ENCODE measurements at regions not wholly inside any gene's neighbourhood (a gene's known extent, or its start where the extent isn't known, plus 50 kb on each side); places are given as distances from the start of the nearest gene placed in this dataset.

DNA sequence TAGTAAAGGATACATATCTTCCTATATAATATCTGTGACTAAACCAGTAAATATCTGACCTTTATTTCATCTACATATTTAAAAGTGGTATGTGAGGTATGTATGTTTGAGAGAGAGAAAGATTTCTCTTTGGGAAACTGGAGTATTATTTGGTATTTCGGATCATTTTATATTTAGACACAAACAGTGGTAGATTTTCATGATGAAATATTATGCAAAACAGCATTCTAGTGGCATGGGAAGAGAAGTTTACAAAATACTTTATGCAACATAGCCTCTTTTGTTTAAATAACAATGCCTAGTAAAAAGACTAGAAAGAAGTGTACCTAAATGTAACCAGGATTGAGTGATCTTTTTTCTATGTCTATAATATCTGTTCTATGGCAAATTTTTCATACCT is 98.6 kb upstream of the TMEM168 start:
- Histone ChIP-seq H3K9me3 (ENCODE audit: control insufficient read depth, low read length) (no peaks in the 10 kb centered on the region), H3K4me1 (ENCODE audit: control insufficient read depth, insufficient read depth, low read length) (no peaks in the 10 kb centered on the region), H3K36me3 (ENCODE audit: control insufficient read depth, insufficient read depth, low read length) (peaks cover 6% of the 10 kb centered on the region), H3K4me3 (ENCODE audit: insufficient read depth, low read depth, low read length) (no peak overlapping the region), H3K27ac (ENCODE audit: insufficient read depth, low read depth, low read length, poor library complexity, severe bottlenecking) (no peak overlapping the region), H3K27me3 (ENCODE audit: control insufficient read depth, insufficient read depth, low read length, poor library complexity, severe bottlenecking) (no peaks in the 10 kb centered on the region)
- no CpG with 5 or more reads among the region's 1 CpG for WGBS, 2 experiments

DNA sequence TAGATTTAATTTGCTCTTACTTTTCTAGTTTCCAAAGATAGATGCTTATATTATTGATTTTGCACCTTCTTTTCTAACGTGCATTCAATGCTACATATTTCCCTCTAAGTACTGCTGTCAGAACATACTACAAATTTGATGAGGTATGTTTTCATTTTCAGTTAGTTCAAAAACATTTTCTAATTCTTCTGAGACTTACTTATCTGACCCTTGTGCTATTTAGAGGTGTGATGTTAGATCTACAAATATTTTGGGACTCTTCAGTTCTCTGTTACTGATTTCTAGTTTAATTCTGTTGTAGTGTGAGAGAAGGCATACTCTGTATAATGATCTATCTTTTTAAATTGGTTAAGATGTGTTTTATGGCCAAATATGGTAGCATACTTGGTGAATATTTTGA is 97.8 kb upstream of the TMEM168 start:
- Histone ChIP-seq H3K4me1 (ENCODE audit: control insufficient read depth, insufficient read depth, low read length) (no peaks in the 10 kb centered on the region), H3K27ac (ENCODE audit: insufficient read depth, low read depth, low read length, poor library complexity, severe bottlenecking) (no peak overlapping the region), H3K27me3 (ENCODE audit: control insufficient read depth, insufficient read depth, low read length, poor library complexity, severe bottlenecking) (no peaks in the 10 kb centered on the region), H3K36me3 (ENCODE audit: control insufficient read depth, insufficient read depth, low read length) (peaks cover 2% of the 10 kb centered on the region), H3K4me3 (ENCODE audit: insufficient read depth, low read depth, low read length) (no peak overlapping the region), H3K9me3 (ENCODE audit: control insufficient read depth, low read length) (no peaks in the 10 kb centered on the region)
- WGBS, 2 experiments, result 100% methylated on average over 1 of the region's 1 CpG; no CpG with 5 or more reads in 1 of the 2 experiments

DNA sequence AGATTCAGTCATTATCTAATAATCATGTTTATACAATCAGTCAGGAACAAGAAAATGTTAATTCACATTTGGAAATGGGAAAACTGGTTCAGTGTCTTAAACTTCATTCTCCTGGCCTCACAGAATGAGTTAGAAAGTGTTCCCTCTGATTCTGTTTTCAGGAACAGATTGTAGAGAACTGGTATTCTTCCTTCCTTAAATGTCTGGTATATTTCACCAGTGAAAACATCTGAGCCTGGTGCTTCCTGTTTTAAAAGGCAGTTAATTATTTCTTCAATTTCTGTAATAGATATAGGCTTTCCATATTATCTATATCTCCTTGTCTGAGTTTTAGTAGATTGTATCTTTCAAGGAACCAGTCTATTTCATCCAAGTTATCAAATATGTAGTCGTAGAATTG is 97.1 kb upstream of the TMEM168 start:
- no peak overlapping the region for H3K27ac ChIP-seq (ENCODE audit: insufficient read depth, low read depth, low read length, poor library complexity, severe bottlenecking)
- H3K4me1 ChIP-seq (ENCODE audit: control insufficient read depth, insufficient read depth, low read length), result no peaks in the 10 kb centered on the region
- H3K27me3 ChIP-seq (ENCODE audit: control insufficient read depth, insufficient read depth, low read length, poor library complexity, severe bottlenecking), result no peaks in the 10 kb centered on the region
- no peaks in the 10 kb centered on the region for H3K36me3 ChIP-seq (ENCODE audit: control insufficient read depth, insufficient read depth, low read length)
- no peaks in the 10 kb centered on the region for H3K9me3 ChIP-seq (ENCODE audit: control insufficient read depth, low read length)
- WGBS, 2 experiments, result 100% methylated on average over 1 of the region's 1 CpG; no CpG with 5 or more reads in 1 of the 2 experiments
- no peak overlapping the region for H3K4me3 ChIP-seq (ENCODE audit: insufficient read depth, low read depth, low read length)

DNA sequence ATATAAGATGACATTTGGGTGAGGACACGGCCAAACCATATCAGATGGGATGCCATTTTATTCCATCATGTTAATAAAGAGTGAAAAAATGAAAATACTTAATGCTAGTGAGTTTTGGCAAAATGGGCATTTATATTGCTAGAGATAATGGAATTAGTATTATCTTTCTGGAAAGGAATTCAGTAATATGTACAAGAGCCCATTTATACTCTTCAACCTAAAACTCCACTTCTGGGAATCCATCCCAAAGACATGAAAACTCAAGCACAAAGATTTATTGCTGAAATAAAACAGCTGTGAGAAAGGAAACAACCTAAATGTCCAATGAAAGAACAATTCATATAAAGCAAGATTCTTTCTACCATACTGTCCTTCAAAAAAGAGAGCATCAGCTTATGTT is 96.0 kb upstream of the TMEM168 start:
- H3K27ac ChIP-seq (ENCODE audit: insufficient read depth, low read depth, low read length, poor library complexity, severe bottlenecking), result no peak overlapping the region
- WGBS, 2 experiments, result 100% methylated on average over 1 of the region's 1 CpG
- H3K9me3 ChIP-seq (ENCODE audit: control insufficient read depth, low read length), result no peaks in the 10 kb centered on the region
- no peak overlapping the region for H3K4me3 ChIP-seq (ENCODE audit: insufficient read depth, low read depth, low read length)
- H3K36me3 ChIP-seq (ENCODE audit: control insufficient read depth, insufficient read depth, low read length), result no peaks in the 10 kb centered on the region
- no peaks in the 10 kb centered on the region for H3K27me3 ChIP-seq (ENCODE audit: control insufficient read depth, insufficient read depth, low read length, poor library complexity, severe bottlenecking)
- H3K4me1 ChIP-seq (ENCODE audit: control insufficient read depth, insufficient read depth, low read length), result no peaks in the 10 kb centered on the region

DNA sequence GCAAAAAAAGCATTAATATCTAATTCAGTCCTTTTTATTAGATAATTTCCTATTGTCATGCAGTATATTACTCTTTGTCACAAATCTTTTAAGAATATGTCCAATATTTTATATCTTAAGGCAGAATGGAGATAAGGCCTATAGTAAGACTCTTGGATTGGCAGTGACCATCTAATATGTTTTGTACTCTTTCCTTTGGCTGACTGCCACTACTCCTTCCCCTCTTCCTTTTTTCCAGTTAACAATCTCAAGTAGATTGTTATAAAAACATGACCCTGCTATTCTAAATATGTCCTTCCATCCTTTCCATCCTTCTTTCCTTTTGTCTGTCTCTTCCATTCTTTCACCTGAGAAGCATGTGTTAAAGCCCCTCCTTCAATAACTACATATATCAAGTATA is 92.8 kb upstream of the TMEM168 start:
- H3K9me3 ChIP-seq (ENCODE audit: control insufficient read depth, low read length), result no peaks in the 10 kb centered on the region
- H3K27me3 ChIP-seq (ENCODE audit: control insufficient read depth, insufficient read depth, low read length, poor library complexity, severe bottlenecking), result no peaks in the 10 kb centered on the region
- no peaks in the 10 kb centered on the region for H3K4me1 ChIP-seq (ENCODE audit: control insufficient read depth, insufficient read depth, low read length)
- no peak overlapping the region for H3K4me3 ChIP-seq (ENCODE audit: insufficient read depth, low read depth, low read length)
- no peaks in the 10 kb centered on the region for H3K36me3 ChIP-seq (ENCODE audit: control insufficient read depth, insufficient read depth, low read length)
- H3K27ac ChIP-seq (ENCODE audit: insufficient read depth, low read depth, low read length, poor library complexity, severe bottlenecking), result no peak overlapping the region

DNA sequence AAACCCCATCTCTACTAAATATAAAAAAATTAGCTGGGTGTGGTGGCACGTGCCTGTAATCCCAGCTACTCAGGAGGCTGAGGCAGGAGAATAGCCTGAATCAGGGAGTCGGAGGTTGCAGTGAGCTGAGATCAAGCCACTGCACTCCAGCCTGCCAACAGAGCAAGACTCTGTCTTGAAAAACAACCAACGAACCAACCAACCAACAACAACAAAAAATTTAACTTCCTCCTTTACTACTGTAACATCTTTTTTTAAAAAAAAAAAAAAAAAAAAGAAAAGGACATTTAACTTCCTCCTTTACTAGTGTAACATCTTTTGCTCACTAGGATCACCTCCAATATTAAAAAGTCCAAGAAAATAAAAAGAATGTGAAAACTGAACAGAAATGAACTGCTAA is 92.3 kb upstream of the TMEM168 start:
- no peaks in the 10 kb centered on the region for H3K36me3 ChIP-seq (ENCODE audit: control insufficient read depth, insufficient read depth, low read length)
- no peaks in the 10 kb centered on the region for H3K4me1 ChIP-seq (ENCODE audit: control insufficient read depth, insufficient read depth, low read length)
- no peak overlapping the region for H3K4me3 ChIP-seq (ENCODE audit: insufficient read depth, low read depth, low read length)
- H3K27me3 ChIP-seq (ENCODE audit: control insufficient read depth, insufficient read depth, low read length, poor library complexity, severe bottlenecking), result no peaks in the 10 kb centered on the region
- no peak overlapping the region for H3K27ac ChIP-seq (ENCODE audit: insufficient read depth, low read depth, low read length, poor library complexity, severe bottlenecking)
- no peaks in the 10 kb centered on the region for H3K9me3 ChIP-seq (ENCODE audit: control insufficient read depth, low read length)
- 86 to 97% methylated on average over 3 of the region's 3 CpGs for WGBS, 2 experiments

DNA sequence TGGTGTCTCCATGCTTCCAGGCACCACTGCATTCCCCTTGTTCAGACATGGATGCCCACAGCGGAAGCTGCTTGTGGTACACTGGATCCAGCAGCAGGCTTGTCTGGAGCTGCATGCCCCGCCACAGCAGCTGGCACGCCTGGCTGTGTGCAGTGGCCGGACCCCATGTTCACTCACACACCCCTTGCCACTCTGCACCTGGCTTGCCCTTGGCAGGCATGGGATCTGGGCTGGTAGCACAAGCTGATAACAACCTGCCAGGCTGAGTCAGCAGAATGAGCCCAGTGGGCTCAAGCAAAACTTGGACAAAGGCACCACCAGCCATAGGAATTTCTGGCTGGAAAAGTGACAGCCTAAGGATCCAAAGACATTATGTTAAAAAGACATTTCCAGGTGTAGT is 91.8 kb upstream of the TMEM168 start:
- no peaks in the 10 kb centered on the region for H3K9me3 ChIP-seq (ENCODE audit: control insufficient read depth, low read length)
- no peaks in the 10 kb centered on the region for H3K36me3 ChIP-seq (ENCODE audit: control insufficient read depth, insufficient read depth, low read length)
- no peaks in the 10 kb centered on the region for H3K27me3 ChIP-seq (ENCODE audit: control insufficient read depth, insufficient read depth, low read length, poor library complexity, severe bottlenecking)
- no peak overlapping the region for H3K27ac ChIP-seq (ENCODE audit: insufficient read depth, low read depth, low read length, poor library complexity, severe bottlenecking)
- no peaks in the 10 kb centered on the region for H3K4me1 ChIP-seq (ENCODE audit: control insufficient read depth, insufficient read depth, low read length)
- no peak overlapping the region for H3K4me3 ChIP-seq (ENCODE audit: insufficient read depth, low read depth, low read length)
- WGBS, 2 experiments, result 96 to 98% methylated on average over 4 of the region's 4 CpGs

DNA sequence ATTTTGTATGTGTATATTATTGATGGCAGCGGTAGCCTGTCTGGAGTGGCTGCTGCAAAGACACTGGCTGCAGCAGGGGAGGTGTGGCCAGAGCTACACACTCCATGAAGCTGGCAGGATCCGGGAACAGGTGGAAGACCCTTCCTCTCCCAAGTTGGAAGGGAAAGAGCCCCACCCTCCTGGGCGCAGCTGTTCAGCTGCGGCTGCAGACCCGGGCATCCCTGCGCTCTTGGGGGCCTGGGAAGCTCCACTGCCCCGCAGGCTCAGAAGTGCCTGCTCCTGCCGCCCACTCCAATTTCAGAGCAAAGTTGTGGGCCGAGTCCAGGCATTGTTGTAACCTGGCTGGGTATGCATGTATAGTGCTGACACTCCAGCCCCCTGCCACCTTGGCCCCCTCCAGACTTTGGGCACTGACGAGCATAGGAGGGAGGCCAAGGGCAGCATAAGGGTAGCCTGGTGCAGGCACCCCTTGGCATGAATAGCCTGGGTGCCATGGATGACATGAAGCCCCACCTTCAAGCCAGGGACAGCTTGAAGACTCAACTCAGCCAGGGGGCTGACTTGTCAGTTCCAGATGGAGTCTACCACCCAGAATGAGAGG is 90.7 kb upstream of the TMEM168 start:
- WGBS, 2 experiments, result 89 to 94% methylated on average over 10 of the region's 10 CpGs
- Histone ChIP-seq H3K4me1 (ENCODE audit: control insufficient read depth, insufficient read depth, low read length) (no peaks in the 10 kb centered on the region), H3K27ac (ENCODE audit: insufficient read depth, low read depth, low read length, poor library complexity, severe bottlenecking) (no peak overlapping the region)

DNA sequence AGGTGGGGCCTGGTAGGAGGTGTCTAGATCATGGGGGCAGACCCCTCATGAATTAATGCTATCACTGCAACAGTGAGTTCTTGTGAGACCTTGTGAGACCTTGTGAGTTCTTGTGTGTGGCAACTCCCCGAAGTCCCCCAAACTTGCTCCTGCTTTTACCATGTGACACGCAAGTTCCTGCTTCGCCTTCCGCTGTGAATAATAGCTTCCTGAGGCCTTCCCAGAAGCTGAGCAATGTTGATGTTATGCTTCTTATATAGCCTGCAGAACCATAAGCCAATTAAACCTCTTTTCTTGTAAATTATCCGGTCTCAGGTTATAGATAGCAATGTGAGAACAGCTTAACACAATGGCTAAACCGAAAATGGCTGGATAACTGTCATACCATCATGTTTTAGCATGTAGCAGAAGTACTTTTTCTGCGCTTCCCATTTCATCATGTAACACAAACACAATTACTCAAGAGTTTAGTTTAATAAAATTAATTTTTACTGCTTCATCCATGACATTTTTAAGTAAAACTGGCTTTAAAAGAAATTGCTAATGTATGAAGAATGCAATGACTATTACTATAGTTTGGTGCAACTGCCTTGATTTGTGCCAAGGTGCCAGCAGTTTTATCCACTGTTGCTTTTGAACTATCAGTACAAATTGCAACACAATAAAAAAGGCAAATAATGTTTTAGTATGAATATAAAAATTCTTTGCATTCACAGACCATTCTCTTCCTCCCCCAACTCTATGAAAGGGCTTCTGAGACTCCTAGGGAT is 87.7 kb upstream of the TMEM168 start:
- H3K9me3 ChIP-seq (ENCODE audit: control insufficient read depth, low read length), result no peaks in the 10 kb centered on the region
- no peaks in the 10 kb centered on the region for H3K4me1 ChIP-seq (ENCODE audit: control insufficient read depth, insufficient read depth, low read length)
- 95 to 98% methylated on average over 6 to 7 of the region's 7 CpGs for WGBS, 2 experiments
- no peak overlapping the region for H3K4me3 ChIP-seq (ENCODE audit: insufficient read depth, low read depth, low read length)
- H3K36me3 ChIP-seq (ENCODE audit: control insufficient read depth, insufficient read depth, low read length), result no peaks in the 10 kb centered on the region
- no peak overlapping the region for H3K27ac ChIP-seq (ENCODE audit: insufficient read depth, low read depth, low read length, poor library complexity, severe bottlenecking)
- no peaks in the 10 kb centered on the region for H3K27me3 ChIP-seq (ENCODE audit: control insufficient read depth, insufficient read depth, low read length, poor library complexity, severe bottlenecking)

More for the DNA sequence above, 90.7 kb upstream of the TMEM168 start:
- Histone ChIP-seq H3K9me3 (ENCODE audit: control insufficient read depth, low read length) (no peaks in the 10 kb centered on the region), H3K4me3 (ENCODE audit: insufficient read depth, low read depth, low read length) (no peak overlapping the region), H3K27me3 (ENCODE audit: control insufficient read depth, insufficient read depth, low read length, poor library complexity, severe bottlenecking) (no peaks in the 10 kb centered on the region), H3K36me3 (ENCODE audit: control insufficient read depth, insufficient read depth, low read length) (no peaks in the 10 kb centered on the region)

DNA sequence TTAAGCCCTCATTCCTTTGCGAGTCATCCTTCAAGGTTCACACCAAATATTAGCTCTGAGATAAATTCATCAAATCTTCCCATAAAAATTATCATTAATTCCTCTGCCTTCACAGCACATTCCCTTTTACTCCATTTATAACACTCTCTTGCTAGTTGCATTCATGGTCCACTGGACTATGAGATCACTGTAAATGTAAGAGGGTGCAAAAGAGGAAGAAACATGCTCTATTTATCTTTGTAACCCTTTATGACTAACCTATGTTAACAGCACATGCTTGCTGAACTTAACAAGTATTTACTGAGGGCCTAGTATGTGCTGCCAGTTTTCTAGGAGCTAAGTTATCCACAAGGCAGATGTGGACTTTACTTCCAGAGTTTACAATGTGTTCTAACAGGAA is 86.7 kb upstream of the TMEM168 start:
- Histone ChIP-seq H3K9me3 (ENCODE audit: control insufficient read depth, low read length) (no peaks in the 10 kb centered on the region), H3K4me3 (ENCODE audit: insufficient read depth, low read depth, low read length) (no peak overlapping the region), H3K27me3 (ENCODE audit: control insufficient read depth, insufficient read depth, low read length, poor library complexity, severe bottlenecking) (no peaks in the 10 kb centered on the region), H3K4me1 (ENCODE audit: control insufficient read depth, insufficient read depth, low read length) (no peaks in the 10 kb centered on the region), H3K36me3 (ENCODE audit: control insufficient read depth, insufficient read depth, low read length) (no peaks in the 10 kb centered on the region), H3K27ac (ENCODE audit: insufficient read depth, low read depth, low read length, poor library complexity, severe bottlenecking) (no peak overlapping the region)
- WGBS, 2 experiments, result 87 to 94% methylated on average over 1 of the region's 1 CpG
